Keratinocyte (primary cell): ENCODE measurements at regions not wholly inside any gene's neighbourhood (a gene's known extent, or its start where the extent isn't known, plus 50 kb on each side); places are given as distances from the start of the nearest gene placed in this dataset.

Experiments
- EZH2 ChIP-seq: IDR thresholded peaks from one replicate; pipeline ENCODE4 v1.6.1; 2012; ENCODE audit warnings: inconsistent platforms, mild to moderate bottlenecking, low read length, moderate library complexity
- TF ChIP-seq, protein P1 (sequence below), 3 experiments: IDR thresholded peaks in 1 of 3; conservative IDR thresholded peaks in 1 of 3; optimal IDR thresholded peaks in 1 of 3; 2 replicates in 2 of 3; 3 replicates in 1 of 3; pipeline versions ENCODE3 to v1.5.1; 2011; ENCODE audit warnings: low read length in 3 of 3, mild to moderate bottlenecking in 3 of 3, moderate library complexity in 2 of 3, control low read depth in 1 of 3, inconsistent platforms in 1 of 3; ENCODE audit not compliant: insufficient read depth in 2 of 3; ENCODE audit errors: extremely low read depth in 1 of 3

DNA sequence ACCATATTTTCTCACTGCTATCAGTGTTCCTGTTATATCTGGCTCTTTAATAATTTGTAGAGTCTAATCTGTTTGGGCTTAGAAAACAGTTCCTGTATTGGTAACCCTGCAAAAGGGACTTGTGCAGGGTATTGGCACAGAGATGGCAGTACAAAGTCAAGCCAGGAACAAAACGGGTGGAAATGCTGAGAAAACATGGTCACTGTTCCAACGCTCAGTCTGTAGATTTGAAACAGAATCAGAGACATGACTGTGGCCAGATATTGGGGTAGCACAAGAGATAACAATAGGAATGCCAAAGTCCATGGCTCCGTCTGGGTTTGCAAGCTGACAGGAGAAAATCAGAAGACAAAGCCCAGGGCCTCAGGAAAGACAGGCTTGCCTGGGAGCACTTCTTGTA is 290.7 kb upstream of the PDE3A start:
- TF ChIP-seq, protein P1, sequence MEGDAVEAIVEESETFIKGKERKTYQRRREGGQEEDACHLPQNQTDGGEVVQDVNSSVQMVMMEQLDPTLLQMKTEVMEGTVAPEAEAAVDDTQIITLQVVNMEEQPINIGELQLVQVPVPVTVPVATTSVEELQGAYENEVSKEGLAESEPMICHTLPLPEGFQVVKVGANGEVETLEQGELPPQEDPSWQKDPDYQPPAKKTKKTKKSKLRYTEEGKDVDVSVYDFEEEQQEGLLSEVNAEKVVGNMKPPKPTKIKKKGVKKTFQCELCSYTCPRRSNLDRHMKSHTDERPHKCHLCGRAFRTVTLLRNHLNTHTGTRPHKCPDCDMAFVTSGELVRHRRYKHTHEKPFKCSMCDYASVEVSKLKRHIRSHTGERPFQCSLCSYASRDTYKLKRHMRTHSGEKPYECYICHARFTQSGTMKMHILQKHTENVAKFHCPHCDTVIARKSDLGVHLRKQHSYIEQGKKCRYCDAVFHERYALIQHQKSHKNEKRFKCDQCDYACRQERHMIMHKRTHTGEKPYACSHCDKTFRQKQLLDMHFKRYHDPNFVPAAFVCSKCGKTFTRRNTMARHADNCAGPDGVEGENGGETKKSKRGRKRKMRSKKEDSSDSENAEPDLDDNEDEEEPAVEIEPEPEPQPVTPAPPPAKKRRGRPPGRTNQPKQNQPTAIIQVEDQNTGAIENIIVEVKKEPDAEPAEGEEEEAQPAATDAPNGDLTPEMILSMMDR (optimal IDR thresholded peaks at IDR 0.05 in 1 of 3, IDR thresholded peaks at IDR 0.05 in 1 of 3, conservative IDR thresholded peaks at IDR 0.05 in 1 of 3; ENCODE audit: extremely low read depth in 1 of 3, insufficient read depth in 2 of 3, low read length in 3 of 3): no peak
- no peak for TF ChIP-seq EZH2
